ENCODE measurements at regions not wholly inside any gene's neighbourhood (a gene's known extent, or its start where the extent isn't known, plus 50 kb on each side); places are given as distances from the start of the nearest gene placed in this dataset.

GRCh38 chr22:48600681-48601080 lies 1227.0 kb downstream of the BRD1 start:
- Histone ChIP-seq H3K9me3 (ENCODE audit: low read length) (no peaks in the 10 kb centered on the region), H3K27ac (ENCODE audit: low read length) (no peak overlapping the region), H3K27me3 (ENCODE audit: low read length) (no peaks in the 10 kb centered on the region), H3K4me2 (ENCODE audit: low read length) (no peak overlapping the region), H2AFZ (ENCODE audit: low read length) (no peak overlapping the region), H3K4me3 (ENCODE audit: low read length) (no peak overlapping the region), H3K79me2 (ENCODE audit: low read length) (no peaks in the 10 kb centered on the region), H4K20me1 (ENCODE audit: low read length) (no peaks in the 10 kb centered on the region), H3K9ac (ENCODE audit: low read length) (no peak overlapping the region), H3K4me1 (ENCODE audit: insufficient read depth, low read length) (no peaks in the 10 kb centered on the region), H3K9me2 (replicated peaks; ENCODE audit: low read length) (no peaks in the 10 kb centered on the region), H3F3A (ENCODE audit: low read length, unreplicated experiment) (no peaks in the 10 kb centered on the region), H3K36me3 (ENCODE audit: low read depth, low read length) (no peaks in the 10 kb centered on the region)
- ChIA-PET CTCF (no interaction called here), POLR2A (ENCODE audit: unreplicated experiment) (no interaction called here)
- BruUV-seq (replicated peaks) = no TSS peak
- no peak for TF ChIP-seq CTCF (conservative IDR thresholded peaks at IDR 0.05; ENCODE audit: low read depth, low read length)
- no peak for TF ChIP-seq EZH2 (IDR thresholded peaks at IDR 0.05; ENCODE audit: low read length, unreplicated experiment)
- TF ChIP-seq EZH2phosphoT487 (IDR thresholded peaks at IDR 0.05; ENCODE audit: borderline replicate concordance, low read length) = no peak
- DNase-seq = no peak
- intact Hi-C loops (cut with micrococcal nuclease) = no loop called here
- no peak for ATAC-seq

GRCh38 chr22:48600171-48600570 lies 1227.5 kb downstream of the BRD1 start:
- Histone ChIP-seq H3K9me3 (ENCODE audit: low read length) (no peaks in the 10 kb centered on the region), H3K9me2 (replicated peaks; ENCODE audit: low read length) (no peaks in the 10 kb centered on the region), H3K27me3 (ENCODE audit: low read length) (no peaks in the 10 kb centered on the region), H3F3A (ENCODE audit: low read length, unreplicated experiment) (no peaks in the 10 kb centered on the region), H3K36me3 (ENCODE audit: low read depth, low read length) (no peaks in the 10 kb centered on the region), H2AFZ (ENCODE audit: low read length) (no peak overlapping the region), H3K4me2 (ENCODE audit: low read length) (no peak overlapping the region), H3K4me1 (ENCODE audit: insufficient read depth, low read length) (no peaks in the 10 kb centered on the region), H3K9ac (ENCODE audit: low read length) (no peak overlapping the region), H3K4me3 (ENCODE audit: low read length) (no peak overlapping the region), H4K20me1 (ENCODE audit: low read length) (no peaks in the 10 kb centered on the region), H3K79me2 (ENCODE audit: low read length) (no peaks in the 10 kb centered on the region), H3K27ac (ENCODE audit: low read length) (no peak overlapping the region)
- POLR2A ChIA-PET (ENCODE audit: unreplicated experiment) = no interaction called here
- intact Hi-C loops (cut with micrococcal nuclease) = no loop called here
- no TSS peak for BruUV-seq (replicated peaks)
- TF ChIP-seq EZH2phosphoT487 (IDR thresholded peaks at IDR 0.05; ENCODE audit: borderline replicate concordance, low read length) = no peak
- no peak for TF ChIP-seq CTCF (conservative IDR thresholded peaks at IDR 0.05; ENCODE audit: low read depth, low read length)
- no peak for TF ChIP-seq EZH2 (IDR thresholded peaks at IDR 0.05; ENCODE audit: low read length, unreplicated experiment)
- no peak for DNase-seq
- CTCF ChIA-PET = no interaction called here
- ATAC-seq = no peak

- Histone ChIP-seq H3K9ac (ENCODE audit: low read length) (no peak overlapping the region), H3K36me3 (ENCODE audit: low read depth, low read length) (no peaks in the 10 kb centered on the region), H3K4me1 (ENCODE audit: insufficient read depth, low read length) (no peaks in the 10 kb centered on the region), H3K27me3 (ENCODE audit: low read length) (no peaks in the 10 kb centered on the region), H4K20me1 (ENCODE audit: low read length) (no peaks in the 10 kb centered on the region), H3K4me3 (ENCODE audit: low read length) (no peak overlapping the region), H2AFZ (ENCODE audit: low read length) (no peak overlapping the region), H3K79me2 (ENCODE audit: low read length) (no peaks in the 10 kb centered on the region), H3K4me2 (ENCODE audit: low read length) (no peak overlapping the region), H3K9me2 (replicated peaks; ENCODE audit: low read length) (no peaks in the 10 kb centered on the region), H3K27ac (ENCODE audit: low read length) (no peak overlapping the region), H3K9me3 (ENCODE audit: low read length) (no peaks in the 10 kb centered on the region), H3F3A (ENCODE audit: low read length, unreplicated experiment) (no peaks in the 10 kb centered on the region)
- no peak for ATAC-seq
- ChIA-PET POLR2A (ENCODE audit: unreplicated experiment) (no interaction called here), CTCF (no interaction called here)
- intact Hi-C loops (cut with micrococcal nuclease) = no loop called here
- DNase-seq = no peak
- TF ChIP-seq EZH2phosphoT487 (IDR thresholded peaks at IDR 0.05; ENCODE audit: borderline replicate concordance, low read length) (no peak), CTCF (conservative IDR thresholded peaks at IDR 0.05; ENCODE audit: low read depth, low read length) (no peak), EZH2 (IDR thresholded peaks at IDR 0.05; ENCODE audit: low read length, unreplicated experiment) (no peak)
- BruUV-seq (replicated peaks) = no TSS peak
These were observed 1228.3 kb downstream of the BRD1 start for GRCh38 chr22:48599346-48599745.

All from PC-3 (cell line).